NCI-H2029 (cell line): ENCODE measurements at regions not wholly inside any gene's neighbourhood (a gene's known extent, or its start where the extent isn't known, plus 50 kb on each side); places are given as distances from the start of the nearest gene placed in this dataset.
"Not testable (repeated sequence)": the region's sequence is repeated elsewhere in the genome, so short reads cannot be mapped to it uniquely, and the experiment has no call there.

Experiments used
- DNase-seq: peaks from one replicate; lab custom pipeline; 2025; lab: John Stamatoyannopoulos, UW

- no peak for DNase-seq
Observed at GRCh38 chr7:77484785-77485184, 52.3 kb upstream of the PTPN12 start.

- peak; percentile 74 for DNase-seq
Observed at GRCh38 chr7:77482015-77482414, 55.1 kb upstream of the PTPN12 start.

- DNase-seq, result no peak
Observed at GRCh38 chr7:77481615-77482014, 55.5 kb upstream of the PTPN12 start.

- not testable (repeated sequence) for DNase-seq
Observed at GRCh38 chr7:77480102-77480627, 56.9 kb upstream of the PTPN12 start.

GRCh38 chr7:77479536-77480088, 57.5 kb upstream of the PTPN12 start:
- peak; percentile 63 for DNase-seq

GRCh38 chr7:77476871-77477270, 60.2 kb upstream of the PTPN12 start:
- no peak for DNase-seq

GRCh38 chr7:77475181-77475580, 59.0 kb upstream of the GSAP start:
- no peak for DNase-seq

GRCh38 chr7:77474756-77475155, 58.6 kb upstream of the GSAP start:
- no peak for DNase-seq

GRCh38 chr7:77473229-77474005, 57.3 kb upstream of the GSAP start:
- DNase-seq, result no peak

- no peak for DNase-seq
Observed at GRCh38 chr7:77469927-77470326, 53.8 kb upstream of the GSAP start.

GRCh38 chr7:77467408-77467807, 51.3 kb upstream of the GSAP start:
- DNase-seq, result no peak

GRCh38 chr7:77466450-77466849, 50.3 kb upstream of the GSAP start:
- DNase-seq, result no peak
